IPS DF 4.7 (cell line): ENCODE measurements at regions not wholly inside any gene's neighbourhood (a gene's known extent, or its start where the extent isn't known, plus 50 kb on each side); places are given as distances from the start of the nearest gene placed in this dataset.
A peak's percentile ranks its signal among the peaks of the same experiment; 100 is the strongest.

Experiments
- DNase-seq: peaks from one replicate; pipeline ENCODE4 v3.0.0-alpha.2; 2013; ENCODE audit warnings: low spot score; ENCODE audit errors: extremely low read depth

DNA sequence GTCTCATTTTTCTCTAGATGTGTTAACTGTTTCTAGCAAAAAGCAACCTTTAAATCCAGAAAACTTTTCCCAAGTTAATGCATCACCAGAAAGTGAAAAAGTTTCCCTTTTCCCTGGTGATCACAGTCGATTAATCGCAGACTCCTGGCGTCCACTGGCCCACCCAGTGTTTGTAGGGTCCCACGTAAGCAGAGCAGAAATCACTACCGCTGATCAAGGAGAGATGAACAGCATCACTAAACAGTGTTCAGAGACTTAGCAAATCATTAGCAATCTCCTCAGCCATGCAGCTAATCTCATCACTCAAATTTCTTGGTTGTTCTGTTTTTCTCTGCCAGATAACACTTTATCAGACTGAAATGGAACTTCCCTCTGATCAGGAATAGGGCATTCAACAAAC lies 184.2 kb downstream of the EFNB2 start:
- DNase-seq = no peak

GRCh38 chr13:106350208-106350607 lies 185.3 kb downstream of the EFNB2 start:
- no peak for DNase-seq

- no peak for DNase-seq
Observed at GRCh38 chr13:106349080-106349931, 186.2 kb downstream of the EFNB2 start.

DNA sequence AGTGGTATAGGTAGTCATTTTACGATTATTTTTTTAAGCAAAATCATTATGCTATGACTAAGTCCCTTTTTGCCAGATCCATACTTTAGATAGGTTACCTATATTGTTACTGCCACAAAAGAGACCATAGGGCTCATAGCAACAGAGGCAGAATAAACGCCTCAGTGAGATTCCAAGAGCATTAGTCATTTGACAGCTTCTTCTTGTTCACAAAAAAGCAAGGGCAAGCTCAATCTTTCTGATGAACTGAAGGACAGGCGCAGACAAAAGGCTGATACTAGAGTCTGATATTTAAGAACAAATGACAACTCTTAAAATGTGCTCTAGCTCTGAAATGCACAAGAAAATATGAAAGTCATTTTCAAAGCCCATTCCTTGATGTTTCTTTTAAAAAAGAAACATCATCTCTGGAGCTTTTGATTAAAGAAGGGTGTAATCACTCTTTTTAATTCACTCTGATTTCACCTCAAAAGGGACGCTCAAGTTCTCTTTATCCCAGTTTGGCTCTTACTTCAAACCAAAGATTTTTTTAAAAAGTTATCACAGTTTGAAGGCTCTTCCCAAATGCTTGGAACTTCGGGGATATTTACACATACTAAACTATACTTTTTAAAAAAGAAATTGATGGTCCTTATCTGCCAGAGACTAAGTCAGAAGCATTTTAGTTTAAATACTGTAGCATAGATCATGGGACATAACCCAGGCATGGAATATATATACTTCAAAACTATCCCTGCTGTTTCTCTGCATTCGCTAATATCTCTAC lies 187.2 kb downstream of the EFNB2 start:
- peak; percentile 30 for DNase-seq

GRCh38 chr13:106344342-106344741 lies 191.1 kb downstream of the EFNB2 start:
- no peak for DNase-seq

GRCh38 chr13:106343836-106344235 lies 191.6 kb downstream of the EFNB2 start:
- DNase-seq = no peak

DNA sequence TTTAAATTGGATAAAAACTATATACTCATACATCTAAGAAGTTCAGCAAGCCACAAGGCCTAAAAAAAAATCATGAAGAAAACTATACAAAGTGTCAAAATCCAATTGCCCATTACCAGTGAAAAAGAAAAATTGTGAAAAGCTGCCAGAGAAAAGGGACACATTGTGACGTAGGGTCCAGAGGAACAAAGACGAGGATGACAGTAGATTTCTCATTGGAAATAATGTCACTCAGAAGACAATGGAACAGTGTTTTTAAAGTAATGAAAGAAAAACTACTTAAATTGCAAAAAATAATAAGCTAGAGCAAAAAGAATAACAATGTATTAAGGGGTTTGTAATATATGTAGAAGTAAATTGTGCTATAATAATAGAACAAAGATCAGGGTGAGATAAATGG lies 195.2 kb downstream of the EFNB2 start:
- no peak for DNase-seq

- no peak for DNase-seq
Observed at GRCh38 chr13:106337096-106337850, 198.2 kb downstream of the EFNB2 start.

DNA sequence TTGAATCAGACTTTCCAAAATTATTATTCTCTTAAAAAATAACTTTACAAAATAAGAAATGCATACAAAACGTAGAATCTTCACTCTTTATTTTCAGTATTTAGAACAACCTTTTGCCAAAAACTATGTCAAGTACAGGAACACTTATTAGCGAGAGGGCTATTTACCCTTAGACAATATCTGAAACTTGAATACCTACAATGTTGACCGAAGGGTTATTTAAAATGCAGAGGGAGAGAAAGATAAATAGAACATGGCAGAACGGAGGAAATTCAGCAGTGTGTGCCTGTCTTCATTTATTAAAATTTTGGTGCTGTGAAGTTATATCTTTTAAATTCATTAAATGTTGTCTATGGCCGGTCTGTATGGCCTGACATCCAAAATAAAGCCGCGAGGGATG lies 198.8 kb downstream of the EFNB2 start:
- no peak for DNase-seq

DNA sequence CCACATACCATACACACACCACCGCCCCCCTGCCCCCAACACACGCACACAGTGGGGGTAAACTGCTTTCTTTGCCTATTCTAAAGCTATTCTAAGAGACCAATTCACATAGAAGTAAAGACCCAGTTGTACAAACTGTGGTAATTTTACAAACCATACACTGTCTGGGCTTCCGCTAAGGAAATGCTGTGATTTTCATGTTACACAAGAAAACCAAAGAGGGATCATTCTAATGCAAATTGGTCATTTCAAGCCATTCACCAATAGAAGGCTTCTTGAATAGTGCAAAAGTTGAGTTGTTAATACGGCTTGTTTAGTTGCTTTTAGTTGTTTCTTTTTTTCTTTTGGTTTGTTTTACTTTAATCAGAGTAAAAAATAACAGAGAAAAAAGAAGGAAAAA lies 202.8 kb downstream of the EFNB2 start:
- no peak for DNase-seq

DNA sequence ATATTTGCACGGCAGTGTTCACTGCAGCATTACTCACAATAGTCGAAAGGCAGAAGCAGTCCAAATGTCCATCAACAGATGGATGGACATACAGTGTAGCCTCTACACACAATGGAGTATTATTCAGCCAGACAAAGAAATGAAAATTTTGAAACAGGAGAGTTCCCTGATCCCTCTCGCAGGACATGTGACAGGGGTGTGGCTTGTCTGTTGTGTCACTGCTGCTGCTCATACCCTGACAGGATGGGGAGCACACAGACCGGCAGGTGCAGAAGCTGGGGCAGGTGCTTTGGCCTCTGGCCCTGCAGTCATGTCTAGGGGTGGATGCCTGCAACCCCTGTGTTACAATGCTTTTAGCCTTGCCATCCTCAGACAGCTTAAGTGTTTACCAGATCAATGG lies 204.3 kb downstream of the EFNB2 start:
- DNase-seq = no peak

DNA sequence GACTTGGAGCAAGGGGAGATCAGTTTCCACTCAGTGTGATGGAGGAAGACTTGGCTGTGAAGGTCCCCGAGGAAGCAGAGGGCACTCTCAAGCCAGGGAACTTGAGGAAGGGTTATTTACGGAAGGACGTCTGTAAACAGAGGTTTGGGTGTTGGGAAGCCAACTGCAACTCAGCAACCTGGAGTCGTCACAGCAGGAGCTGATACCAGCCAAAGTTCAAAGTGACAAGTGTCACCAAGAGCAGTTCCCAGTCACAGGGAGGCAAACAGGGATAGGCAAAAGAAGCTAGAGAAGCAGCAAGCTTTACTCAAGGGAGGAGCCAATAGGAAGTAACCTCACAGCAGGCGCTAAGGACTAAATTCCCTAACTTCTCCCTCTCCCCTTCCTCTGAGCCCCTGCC lies 205.5 kb downstream of the EFNB2 start:
- no peak for DNase-seq

- DNase-seq = no peak
Observed at GRCh38 chr13:106326751-106327150, 208.7 kb downstream of the EFNB2 start.

DNA sequence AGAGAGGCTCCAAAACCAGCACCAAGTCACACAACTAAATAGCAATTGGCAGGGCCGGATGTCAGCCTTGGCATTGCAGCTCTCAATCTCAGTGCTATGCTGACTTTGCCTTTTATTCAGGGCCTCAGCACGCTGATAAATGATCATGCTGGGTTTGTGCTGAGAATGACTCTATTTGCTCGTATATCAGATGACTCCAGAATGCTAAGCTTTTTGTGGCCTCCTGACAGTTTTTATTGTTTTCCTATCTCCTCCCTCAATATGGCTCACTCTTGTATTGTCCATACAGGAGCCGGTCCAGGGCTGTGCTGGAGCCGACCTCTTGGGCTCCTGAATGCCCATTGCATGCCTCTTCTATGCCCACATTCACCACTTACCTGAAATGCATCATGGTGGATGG lies 211.0 kb downstream of the EFNB2 start:
- DNase-seq = no peak

GRCh38 chr13:106322628-106323027 lies 212.8 kb downstream of the EFNB2 start:
- DNase-seq = no peak

- DNase-seq = no peak
Observed at GRCh38 chr13:106318941-106319411, 216.5 kb downstream of the EFNB2 start.

GRCh38 chr13:106314417-106314816 lies 221.0 kb downstream of the EFNB2 start:
- DNase-seq = no peak

- DNase-seq = no peak
Observed at GRCh38 chr13:106311004-106311403, 224.5 kb downstream of the EFNB2 start.

GRCh38 chr13:106310291-106310865 lies 225.1 kb downstream of the EFNB2 start:
- no peak for DNase-seq

GRCh38 chr13:106306748-106307277 lies 228.6 kb downstream of the EFNB2 start:
- DNase-seq = no peak

DNA sequence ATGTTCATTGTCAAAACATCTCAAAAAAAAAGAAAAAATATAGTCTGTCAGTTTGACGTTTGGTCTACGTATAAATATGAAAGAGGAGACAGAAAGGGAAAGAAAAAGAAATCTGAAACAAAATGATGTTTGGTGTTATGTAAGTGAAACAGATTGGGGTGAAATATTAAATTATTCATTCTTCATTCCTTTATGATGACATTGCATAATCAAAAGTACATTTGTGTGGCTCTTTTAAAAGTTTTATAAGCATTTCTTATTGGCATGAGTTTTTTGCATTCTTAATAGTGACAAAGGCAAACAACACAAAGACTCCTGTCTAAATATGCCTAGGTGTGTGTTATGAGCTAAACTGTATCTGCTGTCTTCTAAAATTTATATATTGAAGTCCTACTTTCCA lies 232.6 kb downstream of the EFNB2 start:
- DNase-seq = no peak
